Urothelium cell line (cell line): ENCODE measurements at regions not wholly inside any gene's neighbourhood (a gene's known extent, or its start where the extent isn't known, plus 50 kb on each side); places are given as distances from the start of the nearest gene placed in this dataset.
"Not testable (repeated sequence)": the region's sequence is repeated elsewhere in the genome, so short reads cannot be mapped to it uniquely, and the experiment has no call there.

Experiments used
- DNase-seq: peaks from one replicate; pipeline ENCODE4 v3.0.0; 2011; ENCODE audit warnings: low spot score, mixed read lengths
- FAIRE-seq: peaks from 2 replicates; lab custom pipeline; 2011; peaks lifted over from hg19 to GRCh38; lab: Jason Lieb, UNC

DNA sequence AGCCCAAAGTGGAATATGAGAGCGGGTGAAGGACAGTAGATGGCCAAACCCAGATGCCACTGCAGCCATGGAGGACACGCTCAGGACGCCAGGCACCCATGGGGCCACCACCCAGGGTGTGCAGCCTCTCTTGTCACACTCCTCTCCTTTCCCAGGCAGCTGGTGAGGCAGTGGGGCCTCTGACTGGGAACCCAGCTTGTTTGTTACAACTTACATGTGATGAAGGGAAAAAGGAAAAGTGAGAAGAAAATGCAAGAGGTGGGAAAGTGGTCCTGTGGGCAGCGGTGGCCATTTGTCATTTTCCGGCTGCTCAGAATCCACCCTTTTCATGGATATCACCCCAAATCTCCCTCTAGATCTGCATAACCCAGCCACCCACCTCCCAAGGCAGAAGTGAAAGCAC lies 62.7 kb upstream of the UNC5A start:
- FAIRE-seq (no peak), DNase-seq (no peak)

DNA sequence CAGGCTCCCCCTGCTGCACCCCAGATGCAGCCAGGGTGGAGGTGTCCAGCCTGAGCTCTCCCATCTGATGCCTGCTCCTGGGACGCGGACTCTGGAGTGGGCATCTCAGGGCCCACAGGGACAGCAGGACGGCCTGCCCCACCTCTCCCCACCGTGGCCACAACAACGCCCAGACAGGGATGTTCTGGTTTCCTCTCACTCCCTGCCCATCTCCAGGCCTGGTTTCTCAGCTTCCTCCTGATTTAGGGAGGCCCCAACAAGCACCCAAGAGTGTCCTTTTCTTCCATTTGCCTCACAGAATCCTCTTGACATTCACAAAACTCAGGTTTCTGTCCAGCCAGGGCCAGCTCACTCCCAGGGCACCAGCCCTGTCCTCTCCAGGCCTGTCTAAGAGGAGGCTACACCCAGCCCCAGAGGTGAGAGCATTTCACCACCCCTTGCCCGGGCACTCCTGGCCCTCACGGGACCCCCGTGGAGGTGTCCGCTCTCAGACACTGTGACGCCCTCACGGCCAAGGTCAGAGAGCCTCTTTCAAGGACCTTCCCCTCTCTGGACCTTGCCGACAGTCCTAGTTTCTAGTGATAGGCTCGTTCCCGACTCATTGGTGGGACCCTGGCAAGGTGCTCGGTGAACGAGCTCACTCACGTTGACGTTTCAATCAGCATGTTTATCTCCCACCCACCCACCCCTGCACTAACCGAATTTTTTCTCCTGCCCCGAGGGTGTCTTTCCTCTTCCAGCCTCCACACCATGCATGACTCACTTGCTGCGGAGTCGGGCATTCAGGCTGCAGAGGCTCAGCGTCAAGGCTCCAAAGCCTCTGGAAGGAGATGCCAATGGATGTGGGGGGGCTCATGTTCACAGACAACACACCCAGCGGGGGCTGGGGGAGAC lies 62.0 kb upstream of the UNC5A start:
- DNase-seq, result peak; percentile 62
- FAIRE-seq, result no peak

DNA sequence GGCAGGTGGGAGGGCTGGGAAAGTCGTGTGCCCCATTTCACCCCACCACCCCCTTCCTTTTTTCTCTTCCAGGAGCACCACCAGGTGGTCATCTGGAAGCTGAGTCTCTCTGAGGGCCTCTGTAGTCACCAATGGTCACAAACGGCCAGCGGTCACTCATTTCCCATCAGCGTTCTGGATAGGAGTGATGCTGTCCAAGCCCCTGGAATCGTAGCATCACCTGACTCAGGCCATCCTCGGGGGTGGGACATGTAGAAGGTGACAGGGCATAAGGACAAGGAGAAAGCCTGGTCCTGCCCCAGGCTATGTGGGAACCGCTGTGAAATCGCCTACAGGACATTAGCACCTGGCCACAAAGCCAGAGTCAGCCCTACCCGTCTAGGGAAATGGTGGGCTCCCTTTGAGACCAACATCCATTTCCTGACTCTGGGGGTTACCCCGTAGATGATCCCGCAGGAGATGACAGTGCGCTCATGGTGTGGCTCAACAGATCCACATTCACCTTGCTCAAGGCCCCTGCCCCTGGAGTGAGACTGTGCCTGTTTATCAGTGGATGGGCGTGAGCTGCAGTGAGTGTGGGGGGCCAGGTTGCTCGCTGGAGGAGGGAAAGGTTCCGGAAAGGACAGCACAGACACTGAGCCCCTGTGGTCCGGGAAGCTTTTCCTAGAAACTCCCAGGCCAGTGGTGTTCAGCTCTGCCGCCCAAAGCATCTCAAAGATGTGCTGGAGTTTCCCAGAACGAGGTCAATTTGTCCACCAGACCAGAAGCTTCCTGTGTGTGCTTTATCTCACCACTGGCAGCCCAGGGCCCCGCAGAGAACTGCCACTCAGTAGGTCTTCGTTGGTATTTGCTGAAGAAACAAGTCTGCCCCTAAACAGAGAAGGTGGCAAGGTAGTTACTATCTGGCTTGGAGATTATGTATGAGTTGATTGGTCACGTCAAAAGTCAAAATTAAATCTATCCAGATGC lies 61.1 kb upstream of the UNC5A start:
- no peak for DNase-seq
- no peak for FAIRE-seq

DNA sequence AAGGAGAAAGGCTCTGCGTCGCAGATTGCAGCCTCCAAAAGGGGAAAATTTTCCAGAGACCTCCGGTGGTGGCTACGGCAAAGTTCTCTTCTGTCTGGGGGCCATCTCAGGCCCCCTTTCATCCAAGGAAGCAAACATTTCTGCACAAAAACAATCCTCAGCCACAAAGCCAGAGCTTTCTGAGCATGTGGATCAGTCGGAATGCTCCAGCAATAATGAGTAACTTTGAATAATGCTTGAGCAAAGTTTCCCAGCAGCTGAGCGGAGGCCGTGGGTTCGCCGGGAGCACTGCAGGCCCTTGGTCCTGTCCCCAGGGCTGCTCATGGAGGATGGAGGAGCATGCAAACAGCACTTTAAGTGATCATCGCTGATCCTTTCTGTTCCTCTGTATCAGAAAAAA lies 60.2 kb upstream of the UNC5A start:
- no peak for DNase-seq
- FAIRE-seq, result no peak

DNA sequence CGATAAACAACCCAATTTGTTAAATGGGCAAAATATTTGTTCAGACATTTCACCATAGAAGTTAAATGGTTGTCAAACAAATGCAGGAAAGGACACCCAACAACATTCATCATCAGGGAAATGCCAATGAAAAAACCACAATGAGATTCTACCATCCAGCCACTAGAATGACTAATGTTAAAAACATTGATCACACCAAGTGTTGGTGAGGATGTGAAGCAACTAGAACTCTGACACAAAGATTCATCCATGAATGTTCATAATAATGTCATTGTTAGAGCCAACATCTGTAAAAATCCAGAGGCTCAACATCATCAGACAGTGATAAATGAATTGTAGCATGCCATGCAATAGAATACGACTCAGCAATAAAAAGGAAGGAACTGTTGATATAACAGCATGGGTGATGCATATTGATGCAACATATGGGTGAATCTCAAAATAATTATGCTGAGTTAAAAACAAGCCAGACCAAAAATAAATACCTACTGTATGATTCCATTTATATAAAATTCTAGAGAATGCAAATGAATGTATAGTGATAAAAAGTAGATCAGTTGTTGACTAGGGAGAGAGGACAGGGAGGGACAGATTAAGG lies 55.9 kb upstream of the UNC5A start:
- DNase-seq, result peak; percentile 60
- FAIRE-seq, result no peak

DNA sequence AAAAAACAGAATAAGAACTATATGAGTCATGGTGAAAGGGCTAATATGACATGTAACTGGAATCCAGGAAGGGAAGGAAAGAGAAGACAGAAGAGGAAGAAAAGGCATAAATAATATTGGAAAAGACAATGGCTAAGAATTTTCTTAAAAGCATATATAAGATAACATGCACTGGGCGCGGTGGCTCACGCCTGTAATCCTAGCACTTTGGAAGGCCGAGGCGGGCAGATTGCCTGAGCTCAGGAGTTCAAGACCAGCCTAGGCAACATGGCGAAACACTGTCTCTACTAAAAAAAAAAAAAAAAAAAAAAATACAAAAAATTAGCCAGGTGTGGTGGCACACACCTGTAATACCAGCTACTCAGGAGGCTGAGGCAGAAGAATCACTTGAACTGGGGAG lies 54.8 kb upstream of the UNC5A start:
- DNase-seq, FAIRE-seq: not testable (repeated sequence)

DNA sequence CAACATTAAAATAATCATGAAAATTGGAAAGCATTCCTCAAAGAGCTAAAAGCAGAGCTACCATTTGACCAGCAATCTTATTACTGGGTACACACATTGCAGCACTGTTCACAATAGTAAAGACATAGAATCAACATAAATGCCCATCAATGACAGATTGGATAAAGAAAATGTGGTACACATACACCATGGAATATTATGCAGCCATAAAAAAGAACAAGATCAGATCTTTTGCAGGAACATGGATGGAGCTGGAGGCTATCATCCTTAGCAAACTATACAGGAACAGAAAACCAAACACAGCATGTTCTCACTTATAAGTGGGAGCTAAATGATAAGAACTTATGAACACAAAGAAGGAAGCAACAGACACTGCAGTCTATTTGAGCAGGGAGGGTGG lies 52.8 kb upstream of the UNC5A start:
- FAIRE-seq, result not testable (repeated sequence)

More for the DNA sequence above, 52.8 kb upstream of the UNC5A start:
- DNase-seq, result not testable (repeated sequence)
